WTC11 (cell line): ENCODE measurements at regions not wholly inside any gene's neighbourhood (a gene's known extent, or its start where the extent isn't known, plus 50 kb on each side); places are given as distances from the start of the nearest gene placed in this dataset.

Source experiments
- ATF3 ChIP-seq: sonication (generic); formaldehyde crosslinking; conservative IDR thresholded peaks from 2 replicates; pipeline ENCODE4 v1.8.1; 2022; ENCODE audit warnings: mild to moderate bottlenecking, missing genetic modification reagents
- CREB1 ChIP-seq: sonication (generic); formaldehyde crosslinking; IDR thresholded peaks from 2 replicates; pipeline ENCODE4 v1.8.0; 2023; ENCODE audit warnings: mild to moderate bottlenecking, missing genetic modification reagents
- CTCF ChIP-seq: fragments of 200-600 bp; IDR thresholded peaks from 2 replicates; pipeline ENCODE4 v1.8.0; 2022; ENCODE audit warnings: antibody characterized with exemption
- E2F4 ChIP-seq: sonication (generic); formaldehyde crosslinking; IDR thresholded peaks from 2 replicates; pipeline ENCODE4 v1.8.1; 2022; ENCODE audit warnings: low read depth, mild to moderate bottlenecking, moderate library complexity, missing genetic modification reagents, borderline replicate concordance
- HMGA2 ChIP-seq: fragments of 250-450 bp; sonication (Bioruptor Pico); IDR thresholded peaks from 2 replicates; pipeline ENCODE4 v1.4.0; 2021; ENCODE audit warnings: mild to moderate bottlenecking, moderate library complexity
- JUN ChIP-seq: sonication (generic); formaldehyde crosslinking; IDR thresholded peaks from 2 replicates; pipeline ENCODE4 v1.8.0; 2023; ENCODE audit warnings: mild to moderate bottlenecking, missing genetic modification reagents
- SMAD4 ChIP-seq: sonication (generic); formaldehyde crosslinking; IDR thresholded peaks from 2 replicates; pipeline ENCODE4 v1.8.0; 2022; ENCODE audit warnings: mild to moderate bottlenecking, missing genetic modification reagents
- SP1 ChIP-seq: sonication (generic); formaldehyde crosslinking; conservative IDR thresholded peaks from 2 replicates; pipeline ENCODE4 v1.8.1; 2022; ENCODE audit warnings: missing genetic modification reagents
- TP53 ChIP-seq: sonication (generic); formaldehyde crosslinking; IDR thresholded peaks from 2 replicates; pipeline ENCODE4 v1.8.1; 2023; ENCODE audit warnings: mild to moderate bottlenecking, missing genetic modification reagents
- USF1 ChIP-seq: sonication (generic); formaldehyde crosslinking; IDR thresholded peaks from 2 replicates; pipeline ENCODE4 v1.8.0; 2022; ENCODE audit warnings: mild to moderate bottlenecking, missing genetic modification reagents
- USF2 ChIP-seq: sonication (generic); formaldehyde crosslinking; IDR thresholded peaks from 2 replicates; pipeline ENCODE4 v1.8.1; 2023; ENCODE audit warnings: mild to moderate bottlenecking, missing genetic modification reagents, moderate library complexity
- ZNF138 ChIP-seq: sonication (generic); formaldehyde crosslinking; conservative IDR thresholded peaks from 2 replicates; pipeline ENCODE4 v1.8.1; 2022; ENCODE audit warnings: mild to moderate bottlenecking, moderate library complexity, missing genetic modification reagents
- ZSCAN18 ChIP-seq: fragments of 250-450 bp; sonication (Bioruptor Pico); IDR thresholded peaks from 2 replicates; pipeline ENCODE4 v2.1.2; 2022; ENCODE audit warnings: mild to moderate bottlenecking, moderate library complexity

GRCh38 chr6:76742919-76743318 lies 670.5 kb upstream of the IMPG1 start:
- TF ChIP-seq CTCF (no peak), E2F4 (CRISPR knock-in tag) (no peak), JUN (CRISPR knock-in tag) (no peak), SMAD4 (CRISPR knock-in tag) (no peak), HMGA2 (no peak), USF2 (CRISPR knock-in tag) (no peak), ZNF138 (CRISPR knock-in tag) (no peak), USF1 (CRISPR knock-in tag) (no peak), ZSCAN18 (no peak), TP53 (CRISPR knock-in tag) (no peak), ATF3 (no peak), CREB1 (CRISPR knock-in tag) (no peak), SP1 (CRISPR knock-in tag) (no peak)
